ENCODE measurements at regions not wholly inside any gene's neighbourhood (a gene's known extent, or its start where the extent isn't known, plus 50 kb on each side); places are given as distances from the start of the nearest gene placed in this dataset.

GRCh38 chr11:44402466-44403075, 92.6 kb upstream of the ALX4 start:
- TF ChIP-seq GATA3 (IDR thresholded peaks at IDR 0.05; ENCODE audit: low read depth, low read length), result no peak
- no peak for TF ChIP-seq GATA2 (IDR thresholded peaks at IDR 0.05; ENCODE audit: low read depth, low read length)

Data from SH-SY5Y (cell line).